HCT116 (cell line): ENCODE measurements at regions not wholly inside any gene's neighbourhood (a gene's known extent, or its start where the extent isn't known, plus 50 kb on each side); places are given as distances from the start of the nearest gene placed in this dataset.

Experiments
- ATAC-seq: fragments of 200-7000 bp; cut with Tn5 transposase; 2 replicates; pipeline ENCODE4 v1.9.1; 2020; ENCODE audit warnings: mild to moderate bottlenecking, moderate library complexity
- BruUV-seq: library from RNA; stranded (reverse); fragments of 400-500 nt; replicated peaks from 2 replicates; lab custom pipeline; 2021; lab: Mats Ljungman, UMichigan
- CTCF ChIA-PET: fragments of 300-600 bp; sonication (Branson Sonifier 250); formaldehyde crosslinking; loops from one replicate; lab custom pipeline; 2021; ENCODE audit warnings: antibody characterized with exemption; lab: Charles Lee
- POLR2A ChIA-PET: fragments of 300-600, 350-600 bp; sonication (Branson Sonifier 250); formaldehyde crosslinking; loops from one replicate; lab custom pipeline; 2021; ENCODE audit warnings: antibody characterized with exemption; lab: Charles Lee
- RAD21 ChIA-PET, 2 experiments: fragments of 300-600 bp; sonication (Branson Sonifier 250); formaldehyde crosslinking; loops; one replicate each; lab custom pipeline; 2023; ENCODE audit warnings: low total read pairs in 2 of 2; ENCODE audit not compliant: uncharacterized antibody in 2 of 2, unreplicated experiment in 2 of 2, low non-redundant PET in 1 of 2; lab: Charles Lee
- DNase-seq: peaks from one replicate; pipeline ENCODE4 v3.0.0-alpha.2; 2010; ENCODE audit warnings: low read depth, low spot score
- H2AFZ ChIP-seq: fragments of 200-600 bp; shearing (Covaris generic), sonication (generic); 2 replicates; pipeline ENCODE4 v1.6.1; 2017; ENCODE audit warnings: low read depth, mixed run types, mixed read lengths, antibody characterized with exemption, low read length; ENCODE audit not compliant: poor library complexity, severe bottlenecking
- H3K27ac ChIP-seq: 2 replicates; pipeline ENCODE4 v1.5.1; 2012; ENCODE audit warnings: low read depth, low read length
- H3K27me3 ChIP-seq: fragments of 200-600 bp; sonication (generic); 2 replicates; pipeline ENCODE4 v1.6.1; 2016; ENCODE audit warnings: mixed run types, low read length, mixed read lengths; ENCODE audit not compliant: insufficient read depth
- H3K36me3 ChIP-seq, 2 experiments: fragments of 200-500 bp in 1 of 2; fragments of 200-600 bp in 1 of 2; sonication (Bioruptor generic) in 1 of 2; sonication (generic) in 1 of 2; 2 replicates each; pipeline versions ENCODE4 v1.5.1 to v1.6.1; 2014 to 2016; ENCODE audit warnings: low read length in 2 of 2, inconsistent platforms in 1 of 2, mixed read lengths in 1 of 2, mixed run types in 1 of 2; ENCODE audit not compliant: insufficient read depth in 2 of 2, control insufficient read depth in 1 of 2
- H3K4me1 ChIP-seq, 2 experiments: fragments of 200-600 bp in 1 of 2; sonication (generic) in 1 of 2; 2 replicates each; pipeline versions ENCODE4 v1.5.1 to v1.6.1; 2012 to 2017; ENCODE audit warnings: low read length in 2 of 2, inconsistent platforms in 1 of 2, mild to moderate bottlenecking in 1 of 2, mixed read lengths in 1 of 2, mixed run types in 1 of 2, moderate library complexity in 1 of 2; ENCODE audit not compliant: insufficient read depth in 2 of 2, control insufficient read depth in 1 of 2
- H3K4me2 ChIP-seq: fragments of 200-600 bp; sonication (generic); 2 replicates; pipeline ENCODE4 v1.6.1; 2017; ENCODE audit warnings: mixed run types, low read length, mixed read lengths
- H3K4me3 ChIP-seq, 2 experiments: fragments of 200-600 bp in 1 of 2; sonication (generic) in 1 of 2; replicated peaks in 1 of 2; 2 replicates each; pipeline ENCODE4 v1.5.1; 2011 to 2016; ENCODE audit warnings: low read length in 2 of 2, control low read depth in 1 of 2, low read depth in 1 of 2, mild to moderate bottlenecking in 1 of 2, mixed read lengths in 1 of 2, mixed run types in 1 of 2
- H3K79me2 ChIP-seq: fragments of 200-600 bp; sonication (generic); 2 replicates; pipeline ENCODE4 v1.6.1; 2017; ENCODE audit warnings: mild to moderate bottlenecking, mixed run types, low read length, moderate library complexity, mixed read lengths; ENCODE audit not compliant: insufficient read depth
- H3K9ac ChIP-seq: fragments of 200-600 bp; sonication (generic); 2 replicates; pipeline ENCODE4 v1.6.1; 2016; ENCODE audit warnings: low read length, mixed read lengths
- H3K9me2 ChIP-seq: fragments of 200-600 bp; sonication (generic), shearing (Covaris generic); 2 replicates; pipeline ENCODE4 v1.6.1; 2017; ENCODE audit warnings: mixed run types, mild to moderate bottlenecking, moderate library complexity; ENCODE audit not compliant: insufficient read depth
- H3K9me3 ChIP-seq, 2 experiments: fragments of 200-500 bp in 1 of 2; fragments of 200-600 bp in 1 of 2; sonication (Bioruptor generic) in 1 of 2; sonication (generic) in 1 of 2; 2 replicates each; pipeline ENCODE4 v1.6.1; 2014 to 2017; ENCODE audit warnings: low read length in 2 of 2, mixed read lengths in 2 of 2, inconsistent platforms in 1 of 2, low read depth in 1 of 2, mild to moderate bottlenecking in 1 of 2, mixed run types in 1 of 2, moderate library complexity in 1 of 2; ENCODE audit not compliant: control insufficient read depth in 1 of 2, insufficient read depth in 1 of 2
- H4K20me1 ChIP-seq: fragments of 200-600 bp; sonication (generic), shearing (Covaris generic); 2 replicates; pipeline ENCODE4 v1.6.1; 2017; ENCODE audit warnings: mixed run types, mild to moderate bottlenecking, moderate library complexity; ENCODE audit not compliant: insufficient read depth
- CBX3 ChIP-seq: IDR thresholded peaks from 2 replicates; pipeline ENCODE4 v1.6.1; 2012; ENCODE audit warnings: low read depth
- CEBPB ChIP-seq: IDR thresholded peaks from 2 replicates; pipeline ENCODE4 v1.6.1; 2012; ENCODE audit warnings: low read depth
- CTCF ChIP-seq, 3 experiments: fragments of 200-600 bp in 1 of 3; sonication (generic) in 1 of 3; IDR thresholded peaks in 2 of 3; conservative IDR thresholded peaks in 1 of 3; 2 replicates each; pipeline ENCODE4 v1.5.1; 2012 to 2017; ENCODE audit warnings: low read depth in 2 of 3, low read length in 2 of 3, antibody characterized with exemption in 1 of 3, borderline replicate concordance in 1 of 3, control low read depth in 1 of 3, mild to moderate bottlenecking in 1 of 3, mixed read lengths in 1 of 3, mixed run types in 1 of 3, moderate library complexity in 1 of 3; ENCODE audit not compliant: insufficient read depth in 1 of 3
- EGR1 ChIP-seq: IDR thresholded peaks from 2 replicates; pipeline ENCODE4 v1.6.1; 2012; ENCODE audit warnings: low read depth
- ELF1 ChIP-seq: IDR thresholded peaks from 2 replicates; pipeline ENCODE4 v1.6.1; 2012; ENCODE audit warnings: low read depth, borderline replicate concordance
- EZH2phosphoT487 ChIP-seq: fragments of 200-600 bp; IDR thresholded peaks from 2 replicates; pipeline ENCODE4 v1.6.1; 2018; ENCODE audit warnings: antibody characterized with exemption, borderline replicate concordance
- FOSL1 ChIP-seq: IDR thresholded peaks from 2 replicates; pipeline ENCODE4 v1.6.1; 2012; ENCODE audit warnings: low read depth
- MAX ChIP-seq: IDR thresholded peaks from 2 replicates; pipeline ENCODE4 v1.6.1; 2012
- POLR2A ChIP-seq: IDR thresholded peaks from 2 replicates; pipeline ENCODE4 v1.7.0; 2011; ENCODE audit warnings: borderline replicate concordance; ENCODE audit not compliant: insufficient read depth, insufficient read length; ENCODE audit errors: extremely low read depth
- RAD21 ChIP-seq: IDR thresholded peaks from 2 replicates; pipeline ENCODE4 v1.6.1; 2012; ENCODE audit warnings: low read depth, mild to moderate bottlenecking
- REST ChIP-seq: IDR thresholded peaks from 2 replicates; pipeline ENCODE4 v1.6.1; 2012; ENCODE audit warnings: low read depth
- SIN3A ChIP-seq: IDR thresholded peaks from 2 replicates; pipeline ENCODE4 v1.6.1; 2012; ENCODE audit warnings: low read depth
- SP1 ChIP-seq: IDR thresholded peaks from 2 replicates; pipeline ENCODE4 v1.6.1; 2012; ENCODE audit warnings: low read depth
- SRF ChIP-seq: IDR thresholded peaks from 2 replicates; pipeline ENCODE4 v1.6.1; 2012; ENCODE audit warnings: low read depth
- TCF7L2 ChIP-seq: IDR thresholded peaks from 2 replicates; pipeline ENCODE4 v1.7.0; 2011; ENCODE audit warnings: borderline replicate concordance, inconsistent platforms; ENCODE audit not compliant: insufficient read depth, insufficient read length; ENCODE audit errors: extremely low read depth
- YY1 ChIP-seq: IDR thresholded peaks from 2 replicates; pipeline ENCODE4 v1.6.1; 2011; ENCODE audit warnings: low read length, low read depth, moderate library complexity, mild to moderate bottlenecking; ENCODE audit not compliant: insufficient replicate concordance; ENCODE audit errors: extremely low read depth
- ZBTB33 ChIP-seq: IDR thresholded peaks from 2 replicates; pipeline ENCODE4 v1.6.1; 2011; ENCODE audit warnings: mild to moderate bottlenecking, low read length, moderate library complexity; ENCODE audit not compliant: insufficient replicate concordance; ENCODE audit errors: extremely low read depth
- ZFX ChIP-seq: fragments of 450-650 bp; IDR thresholded peaks from 2 replicates; pipeline ENCODE4 v1.6.1; 2017
- intact Hi-C: fragments of 100-400 bp; cut with micrococcal nuclease; formaldehyde crosslinking; loops from 2 replicates; pipeline ENCODE4 v1.10.0; 2022

GRCh38 chr16:61391896-61392295, 644.3 kb downstream of the CDH8 start (continued):
- TF ChIP-seq CTCF (IDR thresholded peaks at IDR 0.05 in 2 of 3, conservative IDR thresholded peaks at IDR 0.05 in 1 of 3; ENCODE audit: borderline replicate concordance in 1 of 3, insufficient read depth in 1 of 3, low read depth in 2 of 3, low read length in 2 of 3) = no peak
- no peak for TF ChIP-seq POLR2A
- no peak for TF ChIP-seq SP1
- no peak for TF ChIP-seq CEBPB
- TF ChIP-seq EGR1 = no peak
- TF ChIP-seq FOSL1 = no peak
- no peak for TF ChIP-seq TCF7L2
- TF ChIP-seq YY1 = no peak
- no peak for TF ChIP-seq RAD21

GRCh38 chr16:61390965-61391637, 645.1 kb downstream of the CDH8 start:
- no peaks in the 10 kb centered on the region for H3K9me2 ChIP-seq
- no peak for ATAC-seq
- POLR2A ChIA-PET = no interaction called here
- intact Hi-C loops = no loop called here
- TF ChIP-seq ZFX (no peak), SRF (no peak), EZH2phosphoT487 (no peak), RAD21 (no peak), ZBTB33 (no peak), REST (no peak), SIN3A (no peak), MAX (no peak), CEBPB (no peak), POLR2A (no peak), TCF7L2 (no peak), ELF1 (no peak), CBX3 (no peak)
- TF ChIP-seq, all 23 proteins: peak for 0
- ChIA-PET CTCF (no interaction called here), RAD21 (no interaction called here)
- Histone ChIP-seq H3K4me1 (no peaks in the 10 kb centered on the region), H3K36me3 (no peaks in the 10 kb centered on the region), H3K9ac (no peak overlapping the region), H3K4me2 (no peak overlapping the region), H3K4me3 (no peak overlapping the region), H3K79me2 (no peaks in the 10 kb centered on the region), H3K27me3 (no peaks in the 10 kb centered on the region), H4K20me1 (no peaks in the 10 kb centered on the region), H2AFZ (no peak overlapping the region), H3K9me3 (peaks cover 14 to 36% of the 10 kb centered on the region in 2 experiments; a peak in 2 of 4 replicates), H3K27ac (no peak overlapping the region)
- DNase-seq = no peak
- no TSS peak for BruUV-seq
